ENCODE measurements at regions not wholly inside any gene's neighbourhood (a gene's known extent, or its start where the extent isn't known, plus 50 kb on each side); places are given as distances from the start of the nearest gene placed in this dataset.

DNA sequence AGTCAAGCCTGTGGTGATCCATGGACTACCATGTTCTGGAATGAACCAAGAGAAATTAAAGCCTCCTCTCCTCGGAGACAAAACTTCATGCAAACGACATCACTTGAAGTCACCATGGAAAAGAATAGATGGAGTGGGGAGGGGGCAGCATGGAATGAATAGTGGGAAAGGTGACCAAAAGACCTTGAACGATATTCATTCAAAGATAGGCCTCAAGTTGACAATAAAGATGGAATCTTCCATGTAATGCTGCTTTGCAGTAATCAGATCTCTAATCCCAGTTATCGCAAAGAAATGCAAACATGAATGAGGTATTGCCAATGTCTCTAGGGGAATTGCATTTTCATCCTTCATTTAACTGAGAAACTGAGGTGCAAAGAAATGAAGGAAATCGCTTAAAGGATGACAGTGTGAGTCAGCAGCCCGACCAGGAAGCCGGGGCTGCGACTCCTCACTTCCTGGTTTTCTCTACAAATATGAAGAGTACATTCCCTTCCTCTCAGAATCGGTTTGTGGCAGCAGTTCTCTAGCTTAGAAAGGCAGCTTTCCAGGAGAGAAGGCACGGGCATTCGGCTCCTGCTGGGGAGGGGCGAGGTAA, 65.6 kb upstream of the RREB1 start:
- peak; percentile 31 to 36 for DNase-seq (ENCODE audit: low read depth in 2 of 2)
- no peak overlapping the region for H3K4me3 ChIP-seq (replicated peaks in 1 of 2; ENCODE audit: low read depth in 2 of 2, low read length in 2 of 2)
- TF ChIP-seq, protein P1, sequence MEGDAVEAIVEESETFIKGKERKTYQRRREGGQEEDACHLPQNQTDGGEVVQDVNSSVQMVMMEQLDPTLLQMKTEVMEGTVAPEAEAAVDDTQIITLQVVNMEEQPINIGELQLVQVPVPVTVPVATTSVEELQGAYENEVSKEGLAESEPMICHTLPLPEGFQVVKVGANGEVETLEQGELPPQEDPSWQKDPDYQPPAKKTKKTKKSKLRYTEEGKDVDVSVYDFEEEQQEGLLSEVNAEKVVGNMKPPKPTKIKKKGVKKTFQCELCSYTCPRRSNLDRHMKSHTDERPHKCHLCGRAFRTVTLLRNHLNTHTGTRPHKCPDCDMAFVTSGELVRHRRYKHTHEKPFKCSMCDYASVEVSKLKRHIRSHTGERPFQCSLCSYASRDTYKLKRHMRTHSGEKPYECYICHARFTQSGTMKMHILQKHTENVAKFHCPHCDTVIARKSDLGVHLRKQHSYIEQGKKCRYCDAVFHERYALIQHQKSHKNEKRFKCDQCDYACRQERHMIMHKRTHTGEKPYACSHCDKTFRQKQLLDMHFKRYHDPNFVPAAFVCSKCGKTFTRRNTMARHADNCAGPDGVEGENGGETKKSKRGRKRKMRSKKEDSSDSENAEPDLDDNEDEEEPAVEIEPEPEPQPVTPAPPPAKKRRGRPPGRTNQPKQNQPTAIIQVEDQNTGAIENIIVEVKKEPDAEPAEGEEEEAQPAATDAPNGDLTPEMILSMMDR (IDR thresholded peaks at IDR 0.05; ENCODE audit: low read depth, low read length) = no peak

DNA sequence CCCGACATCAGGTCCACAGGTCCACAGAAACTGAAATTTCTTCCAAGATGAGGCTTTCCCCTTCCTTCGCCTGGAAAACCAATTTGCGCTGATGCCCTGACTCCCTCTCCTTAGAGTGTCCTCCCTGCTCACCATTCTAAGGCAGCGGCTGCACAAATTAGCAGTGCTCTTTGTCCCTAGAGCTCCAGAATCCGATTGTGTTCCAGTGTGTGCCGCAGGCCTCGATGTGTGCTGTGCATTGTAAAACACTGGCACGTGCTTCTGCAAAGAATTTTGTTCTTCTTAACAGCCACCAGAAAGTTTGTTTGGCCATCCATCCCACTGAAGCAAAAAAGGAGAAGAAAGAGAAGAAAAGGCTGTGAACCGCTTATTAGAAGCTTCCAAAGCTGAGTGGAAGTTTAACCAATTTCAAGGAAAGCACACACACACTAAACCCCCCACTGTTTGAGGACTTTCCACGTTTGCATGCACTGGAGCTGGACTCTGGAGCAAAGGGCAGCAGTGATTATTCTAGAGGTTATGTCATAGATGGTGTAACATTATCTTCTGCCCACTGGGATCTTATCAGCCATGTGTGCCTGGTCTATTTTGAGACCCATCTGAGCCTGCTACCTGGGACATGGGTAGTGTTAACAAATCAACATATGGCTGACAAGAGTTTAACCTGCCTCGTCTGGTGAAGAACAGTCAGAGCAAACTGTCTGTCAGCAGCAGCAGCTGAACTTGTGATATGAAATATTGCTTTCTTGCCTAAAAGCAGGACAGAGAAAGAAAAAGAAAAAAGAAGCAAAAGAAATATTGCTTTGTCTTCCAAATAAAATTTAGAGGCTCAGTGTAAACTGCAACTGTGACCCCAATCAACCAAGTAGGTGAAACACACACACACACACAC, 64.9 kb upstream of the RREB1 start:
- TF ChIP-seq, protein P1 (IDR thresholded peaks at IDR 0.05; ENCODE audit: low read depth, low read length) = no peak
- DNase-seq (ENCODE audit: low read depth in 2 of 2) = no peak

DNA sequence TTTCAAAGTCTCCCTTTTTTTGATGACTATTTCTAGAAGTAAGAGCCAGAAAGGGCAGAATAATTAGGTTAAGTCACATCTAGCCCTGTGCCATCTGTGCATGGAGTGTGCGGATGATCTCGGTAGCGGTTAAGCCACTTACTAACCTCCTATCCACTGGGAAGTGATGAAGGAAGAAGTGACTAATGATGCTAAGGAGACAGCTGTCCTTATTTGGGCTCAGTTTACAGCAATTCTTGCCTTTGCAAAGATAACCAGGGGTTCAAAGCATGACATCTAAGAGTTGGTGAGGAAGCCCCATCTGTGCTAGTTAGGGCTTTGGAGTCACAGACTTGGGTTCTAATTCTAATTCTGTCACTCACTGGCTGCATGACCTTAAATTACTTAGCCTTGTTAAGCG, 62.4 kb upstream of the RREB1 start:
- no peak for DNase-seq (ENCODE audit: low read depth in 2 of 2)
- TF ChIP-seq, protein P1 (IDR thresholded peaks at IDR 0.05; ENCODE audit: low read depth, low read length) = no peak
- H3K4me3 ChIP-seq (replicated peaks in 1 of 2; ENCODE audit: low read depth in 2 of 2, low read length in 2 of 2) = no peak overlapping the region

More for the DNA sequence above, 64.9 kb upstream of the RREB1 start:
- no peak overlapping the region for H3K4me3 ChIP-seq (replicated peaks in 1 of 2; ENCODE audit: low read depth in 2 of 2, low read length in 2 of 2)

DNA sequence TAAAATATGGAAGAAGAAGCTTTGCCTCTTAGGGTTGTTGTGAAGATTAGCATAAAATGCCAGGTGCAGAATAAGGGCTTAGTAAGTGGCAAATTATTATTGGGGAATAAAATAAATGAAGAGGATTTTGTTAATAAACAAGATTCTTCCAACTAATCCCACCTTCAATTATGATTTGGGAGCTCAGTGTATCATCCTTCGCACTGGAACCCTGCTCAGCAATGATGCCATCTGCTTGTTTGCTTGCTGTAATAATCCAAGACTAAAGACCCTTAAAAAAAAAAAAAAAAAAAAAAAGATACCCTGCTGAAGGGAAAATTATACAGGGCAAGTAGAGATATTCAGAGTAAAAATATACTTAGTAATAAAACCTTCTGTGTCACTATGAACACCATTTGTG, 62.0 kb upstream of the RREB1 start:
- H3K4me3 ChIP-seq (replicated peaks in 1 of 2; ENCODE audit: low read depth in 2 of 2, low read length in 2 of 2) = no peak overlapping the region
- TF ChIP-seq, protein P1 (IDR thresholded peaks at IDR 0.05; ENCODE audit: low read depth, low read length) = no peak
- no peak for DNase-seq (ENCODE audit: low read depth in 2 of 2)

DNA sequence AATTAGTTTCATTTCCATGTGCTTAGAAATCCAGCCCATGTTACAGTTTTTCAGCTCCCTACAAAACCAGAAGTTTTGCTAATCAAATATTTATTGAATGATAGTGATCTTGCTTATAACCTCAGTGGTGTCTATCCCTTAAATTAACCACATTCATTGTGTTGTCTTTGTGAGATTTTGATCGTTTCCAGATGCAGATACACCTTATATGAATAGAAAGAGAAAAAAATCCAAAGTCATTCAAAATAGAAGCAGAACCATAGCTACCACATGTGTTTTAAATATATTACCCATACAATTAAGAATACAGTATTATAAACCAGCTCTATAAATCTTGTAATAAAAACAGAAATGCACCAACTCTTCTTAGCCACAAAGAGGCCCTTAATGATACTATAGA, 60.6 kb upstream of the RREB1 start:
- no peak for DNase-seq (ENCODE audit: low read depth in 2 of 2)
- H3K4me3 ChIP-seq (replicated peaks in 1 of 2; ENCODE audit: low read depth in 2 of 2, low read length in 2 of 2) = no peak overlapping the region
- TF ChIP-seq, protein P1 (IDR thresholded peaks at IDR 0.05; ENCODE audit: low read depth, low read length) = no peak

DNA sequence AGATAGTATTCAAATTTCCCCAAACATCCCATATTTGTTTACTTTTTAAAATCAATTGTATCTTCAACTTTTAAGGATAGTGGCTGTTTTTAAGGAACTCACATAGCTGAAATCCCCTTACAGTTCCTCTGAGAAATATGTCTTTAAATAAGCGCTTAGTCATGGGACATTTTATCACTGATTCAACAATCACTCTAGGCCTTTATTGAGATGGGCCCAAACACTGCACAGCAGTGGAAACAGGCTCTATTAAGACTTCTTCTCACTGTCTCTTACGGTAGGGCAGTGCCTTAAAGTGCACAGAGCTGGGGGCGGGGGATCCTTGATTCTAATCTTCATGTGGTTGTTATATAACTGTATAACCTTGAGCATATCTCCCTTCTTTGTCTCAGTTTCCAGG, 59.8 kb upstream of the RREB1 start:
- no peak overlapping the region for H3K4me3 ChIP-seq (replicated peaks in 1 of 2; ENCODE audit: low read depth in 2 of 2, low read length in 2 of 2)
- DNase-seq (ENCODE audit: low read depth in 2 of 2) = peak; percentile 19 to 48
- TF ChIP-seq, protein P1 (IDR thresholded peaks at IDR 0.05; ENCODE audit: low read depth, low read length) = no peak
